Fibroblast of villous mesenchyme (primary cell): ENCODE measurements at regions not wholly inside any gene's neighbourhood (a gene's known extent, or its start where the extent isn't known, plus 50 kb on each side); places are given as distances from the start of the nearest gene placed in this dataset.
"Not testable (repeated sequence)": the region's sequence is repeated elsewhere in the genome, so short reads cannot be mapped to it uniquely, and the experiment has no call there.

Experiments used
- DNase-seq: peaks from one replicate; pipeline ENCODE4 v3.0.0-alpha.2; 2010; ENCODE audit warnings: low read depth
- H3K4me3 ChIP-seq: 2 replicates; pipeline ENCODE4 v1.5.1; 2011; ENCODE audit warnings: low read depth, mild to moderate bottlenecking, low read length
- CTCF ChIP-seq: IDR thresholded peaks from 2 replicates; pipeline ENCODE4 v1.5.1; 2012; ENCODE audit warnings: low read depth, mild to moderate bottlenecking, low read length; ENCODE audit not compliant: insufficient read depth

- H3K4me3 ChIP-seq = no peak overlapping the region
- no peak for DNase-seq
- TF ChIP-seq CTCF = no peak
Measured at GRCh38 chr11:105357146-105357545, 217.6 kb upstream of the CARD18 start.

GRCh38 chr11:105349867-105350266, 210.3 kb upstream of the CARD18 start:
- H3K4me3 ChIP-seq, DNase-seq: not testable (repeated sequence)

- no peak for TF ChIP-seq CTCF
- no peak overlapping the region for H3K4me3 ChIP-seq
- DNase-seq = no peak
Measured at GRCh38 chr11:105344938-105345337, 205.4 kb upstream of the CARD18 start.

GRCh38 chr11:105334025-105334714, 194.6 kb upstream of the CARD18 start:
- no peak for TF ChIP-seq CTCF
- DNase-seq = no peak

GRCh38 chr11:105333153-105333552, 193.6 kb upstream of the CARD18 start:
- no peak for DNase-seq
- no peak for TF ChIP-seq CTCF
- no peak overlapping the region for H3K4me3 ChIP-seq

More at GRCh38 chr11:105334025-105334714, 194.6 kb upstream of the CARD18 start:
- no peak overlapping the region for H3K4me3 ChIP-seq

GRCh38 chr11:105332171-105332570, 192.6 kb upstream of the CARD18 start:
- DNase-seq = peak; percentile 53
- H3K4me3 ChIP-seq = no peak overlapping the region
- no peak for TF ChIP-seq CTCF

- DNase-seq = no peak
- no peak overlapping the region for H3K4me3 ChIP-seq
- no peak for TF ChIP-seq CTCF
Measured at GRCh38 chr11:105328061-105328460, 188.5 kb upstream of the CARD18 start.
